ENCODE measurements at regions not wholly inside any gene's neighbourhood (a gene's known extent, or its start where the extent isn't known, plus 50 kb on each side); places are given as distances from the start of the nearest gene placed in this dataset.
"Not testable (repeated sequence)": the region's sequence is repeated elsewhere in the genome, so short reads cannot be mapped to it uniquely, and the experiment has no call there.

GRCh38 chr16:16549710-16550109 is 170.8 kb downstream of the NPIPA7 start:
- not testable (repeated sequence) for TF ChIP-seq ZNF274 (IDR thresholded peaks at IDR 0.05; ENCODE audit: low read depth, low read length); SUZ12 (IDR thresholded peaks at IDR 0.05; ENCODE audit: extremely low read depth, insufficient read depth, insufficient read length)
